H9 (cell line): ENCODE measurements at regions not wholly inside any gene's neighbourhood (a gene's known extent, or its start where the extent isn't known, plus 50 kb on each side); places are given as distances from the start of the nearest gene placed in this dataset.

Experiments used
- DNase-seq: peaks from one replicate; pipeline ENCODE4 v3.0.0-alpha.2; 2017
- H2AFZ ChIP-seq: one replicate; pipeline ENCODE4 v1.6.1; 2013; ENCODE audit warnings: mild to moderate bottlenecking, low read length, control low read depth, moderate library complexity
- H2AK5ac ChIP-seq: 2 replicates; pipeline ENCODE4 v1.6.1; 2013; ENCODE audit warnings: low read length, control low read depth, mixed read lengths; ENCODE audit not compliant: insufficient read length
- H2BK120ac ChIP-seq: one replicate; pipeline ENCODE4 v1.6.1; 2013; ENCODE audit warnings: low read depth, mild to moderate bottlenecking, low read length, control low read depth, inconsistent platforms; ENCODE audit not compliant: poor library complexity, severe bottlenecking
- H2BK12ac ChIP-seq: 2 replicates; pipeline ENCODE4 v1.6.1; 2013; ENCODE audit warnings: low read length, control low read depth, mixed read lengths, low read depth; ENCODE audit not compliant: insufficient read length
- H2BK15ac ChIP-seq: 2 replicates; pipeline ENCODE4 v1.6.1; 2013; ENCODE audit warnings: low read depth, low read length, control low read depth
- H2BK20ac ChIP-seq: one replicate; pipeline ENCODE4 v1.6.1; 2013; ENCODE audit warnings: low read depth, mild to moderate bottlenecking, low read length, control low read depth, inconsistent platforms; ENCODE audit not compliant: poor library complexity, severe bottlenecking
- H2BK5ac ChIP-seq: 2 replicates; pipeline ENCODE4 v1.6.1; 2013; ENCODE audit warnings: low read length, control low read depth, mixed read lengths; ENCODE audit not compliant: insufficient read length
- H3K14ac ChIP-seq: 2 replicates; pipeline ENCODE4 v1.6.1; 2013; ENCODE audit warnings: low read length, control low read depth; ENCODE audit not compliant: insufficient read depth
- H3K18ac ChIP-seq: 2 replicates; pipeline ENCODE4 v1.6.1; 2013; ENCODE audit warnings: low read depth, mild to moderate bottlenecking, mixed read lengths, low read length, control low read depth; ENCODE audit not compliant: insufficient read length
- H3K23ac ChIP-seq: 2 replicates; pipeline ENCODE4 v1.6.1; 2013; ENCODE audit warnings: low read length, control low read depth, mixed read lengths, low read depth; ENCODE audit not compliant: insufficient read length
- H3K23me2 ChIP-seq: 2 replicates; pipeline ENCODE4 v1.6.1; 2013; ENCODE audit warnings: low read depth, mild to moderate bottlenecking, mixed read lengths, low read length, control low read depth; ENCODE audit not compliant: insufficient read length, poor library complexity, severe bottlenecking
- H3K27ac ChIP-seq: 2 replicates; pipeline ENCODE4 v1.5.1; 2013; ENCODE audit warnings: low read length, control low read depth, mixed read lengths, low read depth; ENCODE audit not compliant: insufficient read length
- H3K27me3 ChIP-seq: 2 replicates; pipeline ENCODE4 v1.6.1; 2013; ENCODE audit warnings: low read length, control low read depth, inconsistent platforms; ENCODE audit not compliant: insufficient read depth
- H3K4ac ChIP-seq: 2 replicates; pipeline ENCODE4 v1.6.1; 2013; ENCODE audit warnings: low read depth, mild to moderate bottlenecking, control low read depth, inconsistent platforms, low read length, moderate library complexity
- H3K4me1 ChIP-seq: 2 replicates; pipeline ENCODE4 v1.6.1; 2013; ENCODE audit warnings: low read length, control low read depth, inconsistent platforms; ENCODE audit not compliant: insufficient read depth
- H3K4me2 ChIP-seq: 2 replicates; pipeline ENCODE4 v1.6.1; 2013; ENCODE audit warnings: low read length, control low read depth, mixed read lengths; ENCODE audit not compliant: insufficient read length, insufficient read depth
- H3K56ac ChIP-seq: 2 replicates; pipeline ENCODE4 v1.6.1; 2013; ENCODE audit warnings: low read depth, mild to moderate bottlenecking, mixed read lengths, low read length, control low read depth; ENCODE audit not compliant: insufficient read length
- H3K79me1 ChIP-seq: 2 replicates; pipeline ENCODE4 v1.6.1; 2013; ENCODE audit warnings: low read depth, mild to moderate bottlenecking, moderate library complexity, low read length, control low read depth, inconsistent platforms; ENCODE audit not compliant: insufficient read depth, poor library complexity, severe bottlenecking
- H3K79me2 ChIP-seq: 2 replicates; pipeline ENCODE4 v1.6.1; 2013; ENCODE audit warnings: low read length, control low read depth, inconsistent platforms; ENCODE audit not compliant: insufficient read depth
- H3K9ac ChIP-seq: 2 replicates; pipeline ENCODE4 v1.6.1; 2013; ENCODE audit warnings: low read length, control low read depth, mixed read lengths; ENCODE audit not compliant: insufficient read length; ENCODE audit errors: extremely low read depth
- H3K9me3 ChIP-seq: one replicate; pipeline ENCODE4 v1.6.1; 2013; ENCODE audit warnings: low read depth, low read length, inconsistent platforms; ENCODE audit not compliant: control insufficient read depth
- H3T11ph ChIP-seq: one replicate; pipeline ENCODE4 v1.6.1; 2013; ENCODE audit warnings: mild to moderate bottlenecking, low read length, control low read depth, inconsistent platforms
- H4K20me1 ChIP-seq: one replicate; pipeline ENCODE4 v1.6.1; 2013; ENCODE audit not compliant: control insufficient read depth, insufficient read length, insufficient read depth
- H4K5ac ChIP-seq: 2 replicates; pipeline ENCODE4 v1.6.1; 2013; ENCODE audit warnings: low read depth, mild to moderate bottlenecking, mixed read lengths, low read length, control low read depth; ENCODE audit not compliant: insufficient read length
- H4K8ac ChIP-seq: replicated peaks from 2 replicates; pipeline ENCODE4 v1.6.1; 2013; ENCODE audit warnings: low read length, control low read depth, mixed read lengths, low read depth; ENCODE audit not compliant: insufficient read length
- H4K91ac ChIP-seq: 2 replicates; pipeline ENCODE4 v1.6.1; 2013; ENCODE audit warnings: low read depth, mild to moderate bottlenecking, moderate library complexity, mixed read lengths, low read length, control low read depth; ENCODE audit not compliant: insufficient read length
- H3K27ac Mint-ChIP-seq, 3 experiments: 2 replicates in 2 of 3; 3 replicates in 1 of 3; pipeline ENCODE4 v1.8.0; 2020 to 2021; ENCODE audit warnings: mixed read lengths in 3 of 3, mild to moderate bottlenecking in 1 of 3, moderate library complexity in 1 of 3
- H3K27me3 Mint-ChIP-seq: 2 replicates; pipeline ENCODE4 v1.8.0; 2021; ENCODE audit warnings: low read depth, mild to moderate bottlenecking, moderate library complexity, mixed read lengths
- H3K36me3 Mint-ChIP-seq, 3 experiments: 2 replicates in 2 of 3; 3 replicates in 1 of 3; pipeline ENCODE4 v1.8.0; 2020 to 2021; ENCODE audit warnings: low read depth in 3 of 3, mixed read lengths in 3 of 3; ENCODE audit not compliant: insufficient read depth in 1 of 3
- H3K4me1 Mint-ChIP-seq, 2 experiments: 2 replicates each; pipeline ENCODE4 v1.8.0; 2020; ENCODE audit warnings: mixed read lengths in 2 of 2
- H3K4me3 Mint-ChIP-seq, 2 experiments: 2 replicates in 1 of 2; 3 replicates in 1 of 2; pipeline ENCODE4 v1.8.0; 2020 to 2021; ENCODE audit warnings: mild to moderate bottlenecking in 2 of 2, mixed read lengths in 2 of 2, moderate library complexity in 1 of 2
- H3K9me3 Mint-ChIP-seq, 2 experiments: 2 replicates in 1 of 2; 3 replicates in 1 of 2; pipeline ENCODE4 v1.8.0; 2020; ENCODE audit warnings: mild to moderate bottlenecking in 2 of 2, mixed read lengths in 2 of 2, moderate library complexity in 1 of 2
- WGBS: extraction: QIAGEN DNeasy Blood & Tissue Kit; methylation state at CpG from one replicate; pipeline ENCODE4 v1.1.7; 2013; ENCODE audit warnings: missing lambda C conversion rate, low lambda C conversion rate, mixed read lengths; ENCODE audit not compliant: insufficient read length; ENCODE audit errors: extremely low coverage; 5-methylcytosine and 5-hydroxymethylcytosine counted together
- TF ChIP-seq, protein P1 (sequence below): fragments of 200-600 bp; sonication (generic); conservative IDR thresholded peaks from 3 replicates; pipeline ENCODE4 v1.8.0; 2021; ENCODE audit warnings: antibody characterized with exemption, mild to moderate bottlenecking

DNA sequence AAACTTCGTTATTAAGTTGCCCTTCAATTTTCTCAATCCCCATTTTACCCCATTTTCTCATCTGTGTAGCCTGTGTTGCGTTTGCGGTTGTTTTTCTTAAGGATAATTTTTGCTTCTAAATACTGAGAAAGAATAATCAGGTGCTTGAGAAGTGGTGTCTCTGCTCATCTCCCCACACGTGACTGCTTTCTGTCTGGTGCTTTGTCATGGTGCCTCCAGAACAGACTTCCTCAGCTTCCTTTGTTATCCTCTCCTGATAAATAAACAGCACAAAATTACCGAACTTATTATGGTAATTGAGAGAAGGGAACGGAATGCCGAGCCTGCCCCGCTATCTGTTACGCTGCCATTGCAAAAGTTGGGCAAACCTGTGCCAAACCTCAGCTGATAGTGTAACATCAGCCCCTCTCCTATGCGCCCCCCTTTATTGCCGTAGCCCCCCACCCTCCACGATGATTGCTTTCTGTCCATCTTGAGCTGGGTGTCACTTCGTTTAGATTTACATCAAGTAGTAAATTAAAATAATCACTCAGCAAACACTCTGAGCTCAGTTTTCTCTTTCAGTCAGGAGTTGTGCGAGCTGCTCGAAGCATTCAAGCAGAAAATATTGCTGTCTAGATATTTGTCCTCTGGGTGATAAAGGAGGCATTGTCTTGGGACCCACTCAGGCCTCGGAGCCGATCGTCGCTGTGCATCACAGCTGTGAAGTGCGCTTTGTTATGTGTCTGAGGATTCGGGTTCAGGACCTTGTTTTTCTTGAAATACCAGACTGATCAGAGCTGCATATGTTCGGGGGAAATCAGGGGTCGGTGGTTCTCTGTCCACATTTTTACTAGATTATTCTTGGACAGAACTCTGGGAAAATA lies 1008.5 kb upstream of the FANCL start:
- Mint-ChIP-seq H3K27me3 (no peaks in the 10 kb centered on the region), H3K9me3 (no peaks in the 10 kb centered on the region), H3K4me3 (no peak overlapping the region), H3K4me1 (peaks cover 17 to 19% of the 10 kb centered on the region in 2 experiments), H3K27ac (peak overlapping the region in 2 of 3 experiments; percentile 31 to 81; a peak in 4 of 7 replicates), H3K36me3 (no peaks in the 10 kb centered on the region)
- Histone ChIP-seq H3T11ph (no peak overlapping the region), H3K14ac (no peak overlapping the region), H3K4me2 (no peak overlapping the region), H2BK20ac (no peak overlapping the region), H3K4ac (no peak overlapping the region), H3K27ac (no peak overlapping the region), H3K79me1 (no peaks in the 10 kb centered on the region), H3K23me2 (no peaks in the 10 kb centered on the region), H4K91ac (no peak overlapping the region), H2BK120ac (no peak overlapping the region), H3K79me2 (no peaks in the 10 kb centered on the region), H2BK5ac (no peak overlapping the region), H2AK5ac (no peak overlapping the region), H4K5ac (no peak overlapping the region), H3K27me3 (no peaks in the 10 kb centered on the region), H3K18ac (peak overlapping the region; percentile 30), H4K20me1 (no peaks in the 10 kb centered on the region), H3K23ac (no peak overlapping the region), H4K8ac (no peak overlapping the region), H2BK15ac (no peak overlapping the region), H3K56ac (no peak overlapping the region), H2BK12ac (no peak overlapping the region), H3K9ac (no peak overlapping the region), H2AFZ (peak overlapping the region; percentile 3), H3K9me3 (no peaks in the 10 kb centered on the region), H3K4me1 (no peaks in the 10 kb centered on the region; the same call in 1 of the 2 replicates)
- DNase-seq: no peak
- TF ChIP-seq, protein P1, sequence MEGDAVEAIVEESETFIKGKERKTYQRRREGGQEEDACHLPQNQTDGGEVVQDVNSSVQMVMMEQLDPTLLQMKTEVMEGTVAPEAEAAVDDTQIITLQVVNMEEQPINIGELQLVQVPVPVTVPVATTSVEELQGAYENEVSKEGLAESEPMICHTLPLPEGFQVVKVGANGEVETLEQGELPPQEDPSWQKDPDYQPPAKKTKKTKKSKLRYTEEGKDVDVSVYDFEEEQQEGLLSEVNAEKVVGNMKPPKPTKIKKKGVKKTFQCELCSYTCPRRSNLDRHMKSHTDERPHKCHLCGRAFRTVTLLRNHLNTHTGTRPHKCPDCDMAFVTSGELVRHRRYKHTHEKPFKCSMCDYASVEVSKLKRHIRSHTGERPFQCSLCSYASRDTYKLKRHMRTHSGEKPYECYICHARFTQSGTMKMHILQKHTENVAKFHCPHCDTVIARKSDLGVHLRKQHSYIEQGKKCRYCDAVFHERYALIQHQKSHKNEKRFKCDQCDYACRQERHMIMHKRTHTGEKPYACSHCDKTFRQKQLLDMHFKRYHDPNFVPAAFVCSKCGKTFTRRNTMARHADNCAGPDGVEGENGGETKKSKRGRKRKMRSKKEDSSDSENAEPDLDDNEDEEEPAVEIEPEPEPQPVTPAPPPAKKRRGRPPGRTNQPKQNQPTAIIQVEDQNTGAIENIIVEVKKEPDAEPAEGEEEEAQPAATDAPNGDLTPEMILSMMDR: no peak
- no CpG with 5 or more reads among the region's 23 CpGs for WGBS
